OCI-LY1 (cell line): ENCODE measurements at regions not wholly inside any gene's neighbourhood (a gene's known extent, or its start where the extent isn't known, plus 50 kb on each side); places are given as distances from the start of the nearest gene placed in this dataset.

Source experiments
- H2AFZ ChIP-seq: fragments of 200-600 bp; sonication (generic), shearing (Covaris generic); 2 replicates; pipeline ENCODE4 v1.6.0; 2014; ENCODE audit warnings: antibody characterized with exemption, mild to moderate bottlenecking, low read length
- H3F3A ChIP-seq: fragments of 200-600 bp; sonication (generic), shearing (Covaris generic); 2 replicates; pipeline ENCODE4 v1.6.0; 2014; ENCODE audit warnings: mild to moderate bottlenecking, antibody characterized with exemption, low read length, moderate library complexity; ENCODE audit not compliant: insufficient read depth
- H3K27ac ChIP-seq: fragments of 200-600 bp; sonication (generic); 2 replicates; pipeline ENCODE4 v1.5.1; 2014; ENCODE audit warnings: low read length, mixed run types, mild to moderate bottlenecking, low read depth; ENCODE audit not compliant: poor library complexity, severe bottlenecking
- H3K27me3 ChIP-seq: fragments of 200-600 bp; sonication (generic); 2 replicates; pipeline ENCODE4 v1.6.0; 2014; ENCODE audit warnings: antibody characterized with exemption, mild to moderate bottlenecking, low read length, moderate library complexity; ENCODE audit not compliant: insufficient read depth
- H3K36me3 ChIP-seq: fragments of 200-600 bp; sonication (generic); 2 replicates; pipeline ENCODE4 v1.6.1; 2014; ENCODE audit warnings: mild to moderate bottlenecking, antibody characterized with exemption, low read length, moderate library complexity, mixed read lengths; ENCODE audit not compliant: insufficient read depth
- H3K4me1 ChIP-seq: fragments of 200-600 bp; sonication (generic); 2 replicates; pipeline ENCODE4 v1.5.1; 2014; ENCODE audit warnings: mild to moderate bottlenecking, low read length, moderate library complexity; ENCODE audit not compliant: insufficient read depth, severe bottlenecking
- H3K4me2 ChIP-seq: fragments of 200-600 bp; sonication (generic), shearing (Covaris generic); 2 replicates; pipeline ENCODE4 v1.6.1; 2014; ENCODE audit warnings: low read length
- H3K4me3 ChIP-seq: fragments of 200-600 bp; sonication (generic); 2 replicates; pipeline ENCODE4 v1.5.1; 2014; ENCODE audit warnings: low read length, low read depth, mild to moderate bottlenecking, mixed read lengths; ENCODE audit not compliant: poor library complexity, severe bottlenecking
- H3K79me2 ChIP-seq: fragments of 200-600 bp; shearing (Covaris generic); 2 replicates; pipeline ENCODE4 v1.6.1; 2016; ENCODE audit warnings: mixed run types, low read length, mixed read lengths; ENCODE audit not compliant: insufficient read depth
- H3K9ac ChIP-seq: fragments of 200-600 bp; sonication (generic), shearing (Covaris generic); 2 replicates; pipeline ENCODE4 v1.6.1; 2014; ENCODE audit warnings: mild to moderate bottlenecking, low read length, mixed read lengths
- H3K9me2 ChIP-seq: fragments of 200-600 bp; sonication (generic), shearing (Covaris generic); 2 replicates; pipeline ENCODE4 v1.6.1; 2014; ENCODE audit warnings: low read depth, mild to moderate bottlenecking, low read length, mixed read lengths
- H3K9me3 ChIP-seq: fragments of 200-600 bp; shearing (Covaris generic); 2 replicates; pipeline ENCODE4 v1.6.1; 2014; ENCODE audit warnings: low read length, mixed read lengths
- H4K20me1 ChIP-seq: fragments of 200-600 bp; sonication (generic), shearing (Covaris generic); 2 replicates; pipeline ENCODE4 v1.6.0; 2016; ENCODE audit warnings: mild to moderate bottlenecking, low read length; ENCODE audit not compliant: insufficient read depth
- EZH2 ChIP-seq: fragments of 200-600 bp; sonication (generic), shearing (Covaris generic); IDR thresholded peaks from 2 replicates; pipeline ENCODE4 v1.8.0; 2017; ENCODE audit warnings: borderline replicate concordance, mixed run types, mild to moderate bottlenecking, antibody characterized with exemption, low read length, moderate library complexity, mixed read lengths
- TF ChIP-seq, protein P1 (sequence below): fragments of 200-600 bp; sonication (generic), shearing (Covaris generic); IDR thresholded peaks from 2 replicates; pipeline ENCODE4 v1.5.1; 2017; ENCODE audit warnings: mild to moderate bottlenecking, antibody characterized with exemption, low read length, moderate library complexity, mixed read lengths

DNA sequence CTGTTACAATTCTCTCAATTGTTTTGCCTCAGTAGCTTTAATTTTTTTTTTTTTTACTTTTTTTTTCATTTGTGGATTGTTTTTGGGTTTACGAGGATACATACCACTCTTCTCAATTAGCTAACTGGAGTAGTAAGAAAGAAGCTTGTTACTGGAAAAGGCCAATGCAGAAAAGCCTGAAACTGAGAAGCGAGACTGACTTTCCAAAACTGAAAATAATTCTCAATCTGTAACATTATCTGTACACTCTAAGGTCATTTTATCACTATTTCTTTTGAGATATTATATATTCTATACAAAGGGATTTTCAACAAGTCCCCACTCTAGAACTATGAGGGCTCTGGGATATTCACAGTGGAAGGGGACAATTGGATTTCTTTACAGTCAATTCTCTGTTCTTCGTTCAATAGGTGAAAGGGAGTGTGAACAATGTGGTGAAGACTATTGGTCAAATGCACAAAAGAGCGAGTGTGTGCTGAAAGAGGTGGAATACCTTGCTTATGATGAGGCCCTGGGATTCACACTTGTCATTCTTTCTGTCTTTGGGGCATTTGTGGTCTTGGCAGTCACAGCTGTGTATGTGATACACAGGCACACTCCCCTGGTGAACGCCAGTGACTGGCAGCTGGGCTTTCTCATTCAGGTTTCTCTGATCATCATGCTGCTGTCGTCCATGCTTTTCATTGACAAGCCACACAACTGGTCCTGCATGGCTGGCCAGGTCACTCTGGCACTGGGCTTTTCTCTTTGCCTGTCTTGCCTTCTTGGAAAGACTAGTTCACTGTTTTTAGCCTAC is 83.9 kb upstream of the KCNAB1 start:
- Histone ChIP-seq H3F3A (no peaks in the 10 kb centered on the region), H3K4me2 (no peak overlapping the region), H4K20me1 (no peaks in the 10 kb centered on the region), H3K36me3 (no peaks in the 10 kb centered on the region), H3K9ac (no peak overlapping the region), H3K4me1 (no peaks in the 10 kb centered on the region), H3K4me3 (no peak overlapping the region), H2AFZ (no peak overlapping the region), H3K9me3 (no peaks in the 10 kb centered on the region), H3K27ac (no peak overlapping the region), H3K27me3 (no peaks in the 10 kb centered on the region), H3K79me2 (no peaks in the 10 kb centered on the region), H3K9me2 (no peaks in the 10 kb centered on the region)
- TF ChIP-seq EZH2 = no peak
- TF ChIP-seq, protein P1, sequence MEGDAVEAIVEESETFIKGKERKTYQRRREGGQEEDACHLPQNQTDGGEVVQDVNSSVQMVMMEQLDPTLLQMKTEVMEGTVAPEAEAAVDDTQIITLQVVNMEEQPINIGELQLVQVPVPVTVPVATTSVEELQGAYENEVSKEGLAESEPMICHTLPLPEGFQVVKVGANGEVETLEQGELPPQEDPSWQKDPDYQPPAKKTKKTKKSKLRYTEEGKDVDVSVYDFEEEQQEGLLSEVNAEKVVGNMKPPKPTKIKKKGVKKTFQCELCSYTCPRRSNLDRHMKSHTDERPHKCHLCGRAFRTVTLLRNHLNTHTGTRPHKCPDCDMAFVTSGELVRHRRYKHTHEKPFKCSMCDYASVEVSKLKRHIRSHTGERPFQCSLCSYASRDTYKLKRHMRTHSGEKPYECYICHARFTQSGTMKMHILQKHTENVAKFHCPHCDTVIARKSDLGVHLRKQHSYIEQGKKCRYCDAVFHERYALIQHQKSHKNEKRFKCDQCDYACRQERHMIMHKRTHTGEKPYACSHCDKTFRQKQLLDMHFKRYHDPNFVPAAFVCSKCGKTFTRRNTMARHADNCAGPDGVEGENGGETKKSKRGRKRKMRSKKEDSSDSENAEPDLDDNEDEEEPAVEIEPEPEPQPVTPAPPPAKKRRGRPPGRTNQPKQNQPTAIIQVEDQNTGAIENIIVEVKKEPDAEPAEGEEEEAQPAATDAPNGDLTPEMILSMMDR = no peak

DNA sequence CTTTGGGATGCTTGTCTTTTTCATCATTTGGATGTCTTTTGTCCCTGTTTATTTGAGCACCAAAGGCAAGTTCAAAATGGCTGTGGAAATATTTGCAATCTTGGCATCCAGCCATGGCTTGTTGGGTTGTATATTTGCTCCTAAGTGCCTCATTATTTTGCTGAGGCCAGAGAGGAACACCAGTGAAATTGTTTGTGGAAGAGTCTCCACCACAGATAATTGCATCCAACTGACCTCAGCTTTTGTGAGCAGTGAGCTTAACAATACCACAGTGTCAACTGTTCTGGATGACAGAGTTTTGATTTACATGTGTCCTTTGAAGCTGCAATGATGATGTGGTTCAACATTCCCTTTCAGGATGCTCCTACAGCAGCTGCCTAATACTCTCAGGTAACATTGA is 83.0 kb upstream of the KCNAB1 start:
- H3K27ac ChIP-seq = no peak overlapping the region
- no peaks in the 10 kb centered on the region for H3K9me2 ChIP-seq
- H3K4me1 ChIP-seq = no peaks in the 10 kb centered on the region
- no peak overlapping the region for H3K4me2 ChIP-seq
- H2AFZ ChIP-seq = no peak overlapping the region
- H3K27me3 ChIP-seq = no peaks in the 10 kb centered on the region
- H4K20me1 ChIP-seq = no peaks in the 10 kb centered on the region
- TF ChIP-seq EZH2 = no peak
- TF ChIP-seq, protein P1 = no peak
- H3K9ac ChIP-seq = no peak overlapping the region
- H3K9me3 ChIP-seq = no peaks in the 10 kb centered on the region
- no peaks in the 10 kb centered on the region for H3F3A ChIP-seq
- H3K36me3 ChIP-seq = no peaks in the 10 kb centered on the region
- H3K4me3 ChIP-seq = no peak overlapping the region
- no peaks in the 10 kb centered on the region for H3K79me2 ChIP-seq

- Histone ChIP-seq H3K4me3 (no peak overlapping the region), H3K9ac (no peak overlapping the region), H3K4me2 (no peak overlapping the region), H2AFZ (no peak overlapping the region), H3K27me3 (no peaks in the 10 kb centered on the region), H3K9me3 (no peaks in the 10 kb centered on the region), H3K27ac (no peak overlapping the region), H3K36me3 (no peaks in the 10 kb centered on the region), H3K4me1 (no peaks in the 10 kb centered on the region), H4K20me1 (no peaks in the 10 kb centered on the region), H3K79me2 (no peaks in the 10 kb centered on the region), H3F3A (no peaks in the 10 kb centered on the region), H3K9me2 (no peaks in the 10 kb centered on the region)
- no peak for TF ChIP-seq EZH2
- TF ChIP-seq, protein P1 = no peak
Observed at GRCh38 chr3:156038869-156039268, 81.5 kb upstream of the KCNAB1 start.
